WTC11 (cell line): ENCODE measurements at regions not wholly inside any gene's neighbourhood (a gene's known extent, or its start where the extent isn't known, plus 50 kb on each side); places are given as distances from the start of the nearest gene placed in this dataset.

Experiments
- ATAC-seq: fragments of 200-7000 bp; cut with Tn5 transposase; 2 replicates; pipeline ENCODE4 v1.10.0; 2021; ENCODE audit warnings: mild to moderate bottlenecking, moderate library complexity
- CTCF ChIA-PET: fragments of 300-600 bp; sonication (Branson Sonifier 250); formaldehyde crosslinking; loops from one replicate; lab custom pipeline; 2021; ENCODE audit warnings: antibody characterized with exemption; lab: Charles Lee
- POLR2A ChIA-PET: fragments of 350-600 bp; sonication (Branson Sonifier 250); formaldehyde crosslinking; loops from one replicate; lab custom pipeline; 2021; ENCODE audit warnings: antibody characterized with exemption; lab: Charles Lee
- DNase-seq: peaks from one replicate; pipeline ENCODE4 v3.0.0; 2021; ENCODE audit warnings: low spot score
- H3K27ac Mint-ChIP-seq: 2 replicates; pipeline ENCODE4 v1.8.0; 2021; ENCODE audit warnings: mixed read lengths
- H3K27me3 Mint-ChIP-seq: 2 replicates; pipeline ENCODE4 v1.8.0; 2021; ENCODE audit warnings: low read depth, mild to moderate bottlenecking, moderate library complexity, mixed read lengths
- H3K36me3 Mint-ChIP-seq: 2 replicates; pipeline ENCODE4 v1.8.0; 2021; ENCODE audit warnings: mixed read lengths
- H3K4me1 Mint-ChIP-seq: 2 replicates; pipeline ENCODE4 v1.8.0; 2022; ENCODE audit warnings: mixed read lengths
- H3K4me3 Mint-ChIP-seq: 2 replicates; pipeline ENCODE4 v1.8.0; 2021; ENCODE audit warnings: mild to moderate bottlenecking, moderate library complexity, mixed read lengths
- H3K9me3 Mint-ChIP-seq: 2 replicates; pipeline ENCODE4 v1.8.0; 2021; ENCODE audit warnings: mixed read lengths
- ATF2 ChIP-seq: sonication (generic); formaldehyde crosslinking; IDR thresholded peaks from 2 replicates; pipeline ENCODE4 v1.8.1; 2022; ENCODE audit warnings: low read depth, missing genetic modification reagents, borderline replicate concordance
- CREB1 ChIP-seq: sonication (generic); formaldehyde crosslinking; IDR thresholded peaks from 2 replicates; pipeline ENCODE4 v1.8.0; 2023; ENCODE audit warnings: mild to moderate bottlenecking, missing genetic modification reagents
- E2F5 ChIP-seq: sonication (generic); formaldehyde crosslinking; IDR thresholded peaks from 2 replicates; pipeline ENCODE4 v1.8.1; 2022; ENCODE audit warnings: mild to moderate bottlenecking, moderate library complexity, missing genetic modification reagents
- EMX1 ChIP-seq: fragments of 250-450 bp; sonication (Bioruptor Pico); IDR thresholded peaks from 2 replicates; pipeline ENCODE4 v1.8.0; 2021; ENCODE audit warnings: mild to moderate bottlenecking
- FOXJ3 ChIP-seq: sonication (generic); formaldehyde crosslinking; IDR thresholded peaks from 2 replicates; pipeline ENCODE4 v1.9.0; 2021; ENCODE audit warnings: missing genetic modification reagents, mild to moderate bottlenecking, borderline replicate concordance
- GRHL2 ChIP-seq: fragments of 250-450 bp; sonication (Bioruptor Pico); IDR thresholded peaks from 2 replicates; pipeline ENCODE4 v1.8.0; 2022; ENCODE audit warnings: mild to moderate bottlenecking, moderate library complexity; ENCODE audit not compliant: insufficient replicate concordance, severe bottlenecking
- JUN ChIP-seq: sonication (generic); formaldehyde crosslinking; IDR thresholded peaks from 2 replicates; pipeline ENCODE4 v1.8.0; 2023; ENCODE audit warnings: mild to moderate bottlenecking, missing genetic modification reagents
- RELA ChIP-seq: sonication (generic); formaldehyde crosslinking; IDR thresholded peaks from 2 replicates; pipeline ENCODE4 v1.8.1; 2022; ENCODE audit warnings: missing genetic modification reagents, mild to moderate bottlenecking, borderline replicate concordance
- RORB ChIP-seq: fragments of 250-450 bp; sonication (Bioruptor Pico); IDR thresholded peaks from 2 replicates; pipeline ENCODE4 v1.9.0; 2021; ENCODE audit warnings: mild to moderate bottlenecking
- SMAD4 ChIP-seq: sonication (generic); formaldehyde crosslinking; IDR thresholded peaks from 2 replicates; pipeline ENCODE4 v1.8.0; 2022; ENCODE audit warnings: mild to moderate bottlenecking, missing genetic modification reagents
- TEAD1 ChIP-seq: sonication (generic); formaldehyde crosslinking; IDR thresholded peaks from 2 replicates; pipeline ENCODE4 v1.8.0; 2022; ENCODE audit warnings: mild to moderate bottlenecking, missing genetic modification reagents
- ZNF138 ChIP-seq: sonication (generic); formaldehyde crosslinking; conservative IDR thresholded peaks from 2 replicates; pipeline ENCODE4 v1.8.1; 2022; ENCODE audit warnings: mild to moderate bottlenecking, moderate library complexity, missing genetic modification reagents
- ZNF281 ChIP-seq: sonication (generic); formaldehyde crosslinking; IDR thresholded peaks from 2 replicates; pipeline ENCODE4 v1.8.0; 2023; ENCODE audit warnings: mild to moderate bottlenecking, missing genetic modification reagents
- ZSCAN18 ChIP-seq: fragments of 250-450 bp; sonication (Bioruptor Pico); IDR thresholded peaks from 2 replicates; pipeline ENCODE4 v2.1.2; 2022; ENCODE audit warnings: mild to moderate bottlenecking, moderate library complexity
- TF ChIP-seq, protein P1 (sequence below): sonication (generic); formaldehyde crosslinking; IDR thresholded peaks from 2 replicates; pipeline ENCODE4 v1.8.0; 2023; ENCODE audit warnings: missing genetic modification reagents
- TF ChIP-seq, protein P2 (sequence below): fragments of 200-600 bp; IDR thresholded peaks from 2 replicates; pipeline ENCODE4 v1.8.0; 2022; ENCODE audit warnings: antibody characterized with exemption
- TF ChIP-seq, protein P3 (sequence below): sonication (generic); formaldehyde crosslinking; IDR thresholded peaks from 2 replicates; pipeline ENCODE4 v1.8.1; 2023; ENCODE audit warnings: mild to moderate bottlenecking, missing genetic modification reagents

DNA sequence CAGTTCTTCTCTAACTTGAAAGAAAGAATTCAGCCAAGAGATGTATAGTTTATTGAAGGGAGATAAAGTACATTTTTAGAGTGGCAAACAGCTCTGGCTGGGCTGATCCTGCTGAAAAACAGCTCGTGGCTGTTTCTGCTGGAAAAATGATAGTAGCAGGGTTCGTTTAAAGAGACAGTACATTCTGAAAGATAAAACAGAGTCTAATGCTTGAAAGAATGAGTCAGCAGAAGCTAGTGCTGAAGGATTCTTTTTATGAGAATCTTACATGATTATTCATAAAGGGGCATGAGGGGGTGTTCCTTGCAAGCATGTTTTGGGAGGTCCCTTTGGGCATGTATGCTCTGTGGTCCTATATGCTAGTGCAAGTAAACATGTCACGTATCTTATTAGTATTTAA, 790.0 kb downstream of the PCDH18 start:
- DNase-seq (no peak), ATAC-seq (no peak)
- POLR2A ChIA-PET, result no interaction called here
- H3K9me3 Mint-ChIP-seq, result peaks cover 51% of the 10 kb centered on the region
- H3K4me1 Mint-ChIP-seq, result 0 out of 2 replicates have a peak, but pooled peaks cover 5% of the 10 kb centered on the region
- H3K27ac Mint-ChIP-seq, result no peak overlapping the region
- CTCF ChIA-PET, result no interaction called here
- TF ChIP-seq E2F5 (CRISPR knock-in tag) (no peak), RELA (CRISPR knock-in tag) (no peak), RORB (CRISPR knock-in tag) (no peak), TEAD1 (CRISPR knock-in tag) (no peak), JUN (CRISPR knock-in tag) (no peak), ZSCAN18 (CRISPR knock-in tag) (no peak), CREB1 (no peak), FOXJ3 (CRISPR knock-in tag) (no peak), EMX1 (CRISPR knock-in tag) (no peak)
- TF ChIP-seq, protein P1, sequence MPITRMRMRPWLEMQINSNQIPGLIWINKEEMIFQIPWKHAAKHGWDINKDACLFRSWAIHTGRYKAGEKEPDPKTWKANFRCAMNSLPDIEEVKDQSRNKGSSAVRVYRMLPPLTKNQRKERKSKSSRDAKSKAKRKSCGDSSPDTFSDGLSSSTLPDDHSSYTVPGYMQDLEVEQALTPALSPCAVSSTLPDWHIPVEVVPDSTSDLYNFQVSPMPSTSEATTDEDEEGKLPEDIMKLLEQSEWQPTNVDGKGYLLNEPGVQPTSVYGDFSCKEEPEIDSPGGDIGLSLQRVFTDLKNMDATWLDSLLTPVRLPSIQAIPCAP, result no peak
- TF ChIP-seq, protein P2, sequence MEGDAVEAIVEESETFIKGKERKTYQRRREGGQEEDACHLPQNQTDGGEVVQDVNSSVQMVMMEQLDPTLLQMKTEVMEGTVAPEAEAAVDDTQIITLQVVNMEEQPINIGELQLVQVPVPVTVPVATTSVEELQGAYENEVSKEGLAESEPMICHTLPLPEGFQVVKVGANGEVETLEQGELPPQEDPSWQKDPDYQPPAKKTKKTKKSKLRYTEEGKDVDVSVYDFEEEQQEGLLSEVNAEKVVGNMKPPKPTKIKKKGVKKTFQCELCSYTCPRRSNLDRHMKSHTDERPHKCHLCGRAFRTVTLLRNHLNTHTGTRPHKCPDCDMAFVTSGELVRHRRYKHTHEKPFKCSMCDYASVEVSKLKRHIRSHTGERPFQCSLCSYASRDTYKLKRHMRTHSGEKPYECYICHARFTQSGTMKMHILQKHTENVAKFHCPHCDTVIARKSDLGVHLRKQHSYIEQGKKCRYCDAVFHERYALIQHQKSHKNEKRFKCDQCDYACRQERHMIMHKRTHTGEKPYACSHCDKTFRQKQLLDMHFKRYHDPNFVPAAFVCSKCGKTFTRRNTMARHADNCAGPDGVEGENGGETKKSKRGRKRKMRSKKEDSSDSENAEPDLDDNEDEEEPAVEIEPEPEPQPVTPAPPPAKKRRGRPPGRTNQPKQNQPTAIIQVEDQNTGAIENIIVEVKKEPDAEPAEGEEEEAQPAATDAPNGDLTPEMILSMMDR, result no peak
- H3K27me3 Mint-ChIP-seq, result no peaks in the 10 kb centered on the region
- no peak overlapping the region for H3K4me3 Mint-ChIP-seq
- peaks cover 38% of the 10 kb centered on the region for H3K36me3 Mint-ChIP-seq

- no peak for DNase-seq
- no peak overlapping the region for H3K4me3 Mint-ChIP-seq
- H3K9me3 Mint-ChIP-seq, result peaks cover 50% of the 10 kb centered on the region
- H3K4me1 Mint-ChIP-seq, result 0 out of 2 replicates have a peak, but pooled peaks cover 5% of the 10 kb centered on the region
- ChIA-PET CTCF (no interaction called here), POLR2A (no interaction called here)
- peaks cover 34% of the 10 kb centered on the region for H3K36me3 Mint-ChIP-seq
- no peak for ATAC-seq
- H3K27me3 Mint-ChIP-seq, result no peaks in the 10 kb centered on the region
- no peak overlapping the region for H3K27ac Mint-ChIP-seq
- TF ChIP-seq, protein P3, sequence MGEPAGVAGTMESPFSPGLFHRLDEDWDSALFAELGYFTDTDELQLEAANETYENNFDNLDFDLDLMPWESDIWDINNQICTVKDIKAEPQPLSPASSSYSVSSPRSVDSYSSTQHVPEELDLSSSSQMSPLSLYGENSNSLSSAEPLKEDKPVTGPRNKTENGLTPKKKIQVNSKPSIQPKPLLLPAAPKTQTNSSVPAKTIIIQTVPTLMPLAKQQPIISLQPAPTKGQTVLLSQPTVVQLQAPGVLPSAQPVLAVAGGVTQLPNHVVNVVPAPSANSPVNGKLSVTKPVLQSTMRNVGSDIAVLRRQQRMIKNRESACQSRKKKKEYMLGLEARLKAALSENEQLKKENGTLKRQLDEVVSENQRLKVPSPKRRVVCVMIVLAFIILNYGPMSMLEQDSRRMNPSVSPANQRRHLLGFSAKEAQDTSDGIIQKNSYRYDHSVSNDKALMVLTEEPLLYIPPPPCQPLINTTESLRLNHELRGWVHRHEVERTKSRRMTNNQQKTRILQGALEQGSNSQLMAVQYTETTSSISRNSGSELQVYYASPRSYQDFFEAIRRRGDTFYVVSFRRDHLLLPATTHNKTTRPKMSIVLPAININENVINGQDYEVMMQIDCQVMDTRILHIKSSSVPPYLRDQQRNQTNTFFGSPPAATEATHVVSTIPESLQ (CRISPR knock-in tag), result no peak
- no peak for TF ChIP-seq ZNF138
- no peak for TF ChIP-seq ATF2 (CRISPR knock-in tag)
- no peak for TF ChIP-seq SMAD4 (CRISPR knock-in tag)
- no peak for TF ChIP-seq ZNF281 (CRISPR knock-in tag)
- TF ChIP-seq, protein P2, result no peak
- no peak for TF ChIP-seq TEAD1 (CRISPR knock-in tag)
- TF ChIP-seq GRHL2 (CRISPR knock-in tag), result no peak
These were observed 790.8 kb downstream of the PCDH18 start for GRCh38 chr4:136741468-136741867.
